T-helper 2 cell (primary cell): ENCODE measurements at regions not wholly inside any gene's neighbourhood (a gene's known extent, or its start where the extent isn't known, plus 50 kb on each side); places are given as distances from the start of the nearest gene placed in this dataset.

Experiments
- DNase-seq, 5 experiments: peaks; one replicate each; pipeline versions ENCODE4 v3.0.0 to v3.0.0-alpha.2; 2012 to 2022

- no peak for DNase-seq
These were observed 119.8 kb downstream of the GADD45G start for GRCh38 chr9:89724659-89725058.

DNA sequence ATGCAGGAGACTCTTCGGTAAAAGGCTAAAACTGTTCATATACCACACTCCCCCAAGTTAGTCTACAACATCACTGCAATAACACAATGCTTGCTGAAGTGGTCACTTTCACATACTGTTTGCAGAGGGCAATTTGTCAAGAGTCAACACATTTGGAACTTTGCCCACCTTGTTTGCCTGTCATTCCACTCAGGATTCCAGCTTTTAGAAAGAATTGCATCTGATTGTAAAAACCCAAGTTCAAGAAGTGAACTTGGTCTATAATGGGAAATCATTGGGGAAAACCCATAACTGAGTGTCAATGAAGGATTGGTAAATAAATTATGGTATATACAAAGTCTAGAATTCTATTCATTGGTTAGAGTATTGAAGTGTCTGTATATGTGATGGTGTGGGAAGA, 120.5 kb downstream of the GADD45G start:
- no peak for DNase-seq

GRCh38 chr9:89729954-89730530, 125.2 kb downstream of the GADD45G start:
- peak in 1 of 5 experiments; percentile 26 for DNase-seq

DNA sequence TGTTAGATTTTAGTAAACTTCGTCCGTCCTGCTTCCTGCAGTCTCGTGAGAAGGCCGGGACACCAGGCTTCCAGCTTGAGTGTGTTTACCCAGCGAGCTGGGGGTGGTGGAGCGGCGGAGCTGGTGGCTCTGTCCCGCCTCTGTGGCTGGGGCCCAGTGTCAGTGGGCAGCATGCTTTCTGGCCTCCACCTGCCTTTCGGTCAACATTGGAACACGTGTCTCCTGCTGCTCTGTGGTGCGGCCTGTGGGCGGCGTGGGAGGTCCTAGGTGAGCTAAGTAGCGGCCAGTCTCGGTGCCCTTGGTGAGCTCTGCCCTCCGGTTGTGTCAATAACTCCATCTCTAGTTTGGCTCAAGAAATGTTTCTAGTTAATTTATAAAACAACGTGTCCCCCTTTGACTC, 125.9 kb downstream of the GADD45G start:
- no peak for DNase-seq

GRCh38 chr9:89731262-89732182, 126.7 kb downstream of the GADD45G start:
- DNase-seq, result no peak

- no peak for DNase-seq
These were observed 127.6 kb downstream of the GADD45G start for GRCh38 chr9:89732295-89732938.

- no peak for DNase-seq
These were observed 128.1 kb downstream of the GADD45G start for GRCh38 chr9:89732939-89733324.

- DNase-seq, result no peak
These were observed 129.8 kb downstream of the GADD45G start for GRCh38 chr9:89734600-89735041.

DNA sequence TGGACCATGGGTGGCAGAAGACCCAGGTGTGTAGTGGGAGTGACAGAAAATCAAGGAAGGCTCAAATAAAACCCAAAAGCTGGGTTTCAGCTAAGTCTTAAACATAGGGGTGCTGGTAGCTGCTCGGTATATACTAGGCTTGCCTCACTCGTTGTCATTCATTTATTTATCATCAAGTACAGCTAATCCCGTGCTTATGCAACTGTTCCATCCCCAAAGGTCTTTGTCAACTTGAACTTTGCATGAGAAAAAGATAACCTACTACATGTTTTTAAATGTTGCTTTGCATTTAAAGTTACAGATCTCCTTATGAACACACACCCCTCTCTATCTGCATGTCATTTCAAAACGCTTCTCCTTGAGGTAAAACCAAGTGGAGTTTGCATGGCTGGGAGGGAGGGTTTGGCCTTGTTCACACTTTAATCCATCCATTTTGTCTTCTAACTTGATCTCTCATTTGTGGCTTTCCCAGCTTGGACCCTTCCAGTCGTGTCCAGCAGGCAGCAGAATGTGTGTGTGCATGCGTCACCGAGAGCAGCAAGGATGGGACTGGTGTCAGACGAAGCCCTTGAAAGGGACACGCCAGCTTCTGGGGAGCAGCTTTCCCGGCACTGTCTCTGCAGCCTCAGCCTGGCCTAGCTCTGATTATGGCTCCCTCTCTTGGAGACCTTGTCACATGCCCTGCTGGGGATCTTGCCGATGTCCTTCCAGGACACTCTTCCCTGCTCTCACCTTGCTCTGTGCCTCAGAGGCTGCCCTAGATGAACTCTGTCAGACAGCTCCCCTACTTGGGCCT, 133.5 kb downstream of the GADD45G start:
- no peak for DNase-seq

DNA sequence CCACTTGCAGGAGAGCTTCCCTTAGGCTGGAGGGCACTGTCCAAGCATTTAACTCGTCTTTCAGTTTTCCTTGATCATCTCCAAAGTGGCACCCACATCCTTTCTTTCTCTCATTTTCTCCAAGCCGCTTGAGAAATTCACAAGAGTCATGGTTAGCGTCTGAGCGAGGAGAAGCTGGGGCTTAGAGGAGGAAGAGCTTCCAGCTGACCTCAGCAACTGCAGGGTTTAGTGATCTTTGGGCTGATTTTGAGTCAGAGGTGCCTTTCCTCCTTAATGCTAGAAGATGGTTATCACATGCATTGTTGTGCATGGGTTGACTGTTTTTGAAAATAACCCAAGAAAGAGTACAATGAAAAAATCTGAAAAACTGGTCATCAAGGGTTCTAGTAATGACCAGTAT, 134.7 kb downstream of the GADD45G start:
- peak in 1 of 5 experiments; percentile 96 for DNase-seq

GRCh38 chr9:89739916-89740315, 135.1 kb downstream of the GADD45G start:
- DNase-seq, result no peak

- peak in 2 of 5 experiments; percentile 18 to 90 for DNase-seq
These were observed 135.9 kb downstream of the GADD45G start for GRCh38 chr9:89740722-89741121.

DNA sequence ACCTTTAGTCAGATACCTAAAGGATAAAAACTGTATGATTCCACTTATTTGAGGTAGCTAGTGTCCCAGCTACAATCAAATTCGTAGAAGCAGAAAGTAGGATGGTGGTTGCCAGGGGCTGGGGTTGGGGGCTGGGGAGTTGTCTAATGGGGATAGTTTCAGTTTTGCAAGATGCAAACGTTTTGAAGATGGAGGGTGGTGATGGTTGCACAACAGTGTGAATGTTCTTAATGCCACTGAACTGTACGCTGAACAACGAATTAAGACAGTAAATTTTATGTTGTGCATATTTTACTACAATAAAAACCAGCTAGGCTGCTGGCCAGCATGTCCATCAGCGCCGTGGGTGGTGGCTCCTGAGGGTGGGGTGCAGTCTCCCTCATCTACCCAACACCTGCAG, 137.8 kb downstream of the GADD45G start:
- peak in 1 of 5 experiments; percentile 73 for DNase-seq

DNA sequence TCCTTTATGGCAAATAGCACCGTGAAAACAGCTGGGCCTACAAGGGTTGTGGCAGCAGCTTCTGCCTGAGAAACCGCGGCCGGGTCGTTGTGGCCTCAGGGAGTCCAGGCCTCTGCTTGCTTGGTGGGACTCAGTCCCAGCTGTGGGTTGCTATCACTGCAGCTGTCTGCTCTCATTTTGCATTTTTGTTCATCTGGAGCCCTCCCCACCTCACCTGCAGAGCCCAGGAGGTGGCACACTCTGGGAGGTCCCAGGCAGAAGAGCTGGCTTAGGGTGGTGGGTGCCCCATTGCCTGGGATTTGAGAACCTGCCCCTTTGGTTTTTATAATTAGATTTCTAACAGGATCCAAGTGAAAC, 138.4 kb downstream of the GADD45G start:
- peak in 1 of 5 experiments; percentile 87 for DNase-seq

- peak in 3 of 5 experiments; percentile 18 to 96 (median 44) for DNase-seq
These were observed 138.9 kb downstream of the GADD45G start for GRCh38 chr9:89743573-89744254.

- DNase-seq, result no peak
These were observed 139.4 kb downstream of the GADD45G start for GRCh38 chr9:89744255-89744648.

DNA sequence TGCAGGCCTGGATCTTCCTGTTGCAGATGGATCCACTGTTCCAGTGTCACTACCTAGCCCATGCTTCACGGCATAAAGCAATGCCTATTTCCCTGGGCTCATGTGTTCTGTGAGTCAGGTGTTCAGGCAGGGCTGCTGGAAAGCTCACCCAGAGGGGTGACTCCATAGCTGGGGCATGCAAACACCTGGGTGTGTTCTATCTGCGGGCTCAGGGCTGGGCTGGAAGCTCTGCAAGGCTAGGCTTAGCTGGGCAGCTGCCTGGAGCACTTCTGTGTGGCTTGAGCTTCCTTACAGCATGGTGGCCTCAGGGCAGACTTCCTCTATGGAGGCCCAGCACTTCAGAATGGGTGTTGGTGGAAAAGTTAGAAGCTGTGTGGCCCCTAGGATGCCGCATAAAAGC, 139.9 kb downstream of the GADD45G start:
- no peak for DNase-seq

DNA sequence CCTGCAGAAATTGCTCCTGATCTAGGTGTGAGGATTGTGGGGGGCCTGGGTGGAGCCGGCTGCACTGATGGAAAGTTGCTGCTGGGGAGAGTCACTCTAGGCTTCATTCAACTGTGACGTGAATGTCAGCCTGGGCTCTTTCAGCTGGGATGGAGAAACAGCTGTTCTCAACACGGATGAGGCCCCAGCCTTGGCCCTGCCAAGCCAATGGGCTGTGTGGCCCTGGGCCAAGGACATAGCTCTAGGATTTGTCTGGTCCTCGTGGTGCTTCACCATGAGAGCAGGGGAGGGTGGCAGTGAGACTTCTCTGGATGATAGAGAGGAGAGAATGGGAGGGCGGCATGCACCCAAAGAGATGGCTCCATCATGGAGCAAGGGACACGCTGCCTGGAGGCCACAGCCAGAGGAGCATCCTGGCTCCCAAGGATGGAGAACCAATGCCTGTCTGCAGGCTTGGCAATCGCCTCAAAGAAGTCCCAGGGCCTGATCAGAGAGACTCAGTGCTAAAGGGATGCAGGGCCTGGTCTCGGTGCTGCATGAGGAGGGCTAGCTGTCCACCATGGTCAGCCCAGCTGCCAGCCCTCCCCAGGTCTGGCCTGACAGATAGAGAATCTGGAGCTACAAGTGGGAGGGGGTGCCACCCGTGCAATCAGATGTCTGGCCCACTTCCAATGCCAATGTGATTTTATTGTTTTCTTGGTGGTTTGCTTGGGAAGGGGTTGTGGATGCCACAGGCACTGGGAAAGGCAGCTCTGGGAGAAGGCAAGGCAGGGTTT, 141.0 kb downstream of the GADD45G start:
- no peak for DNase-seq

DNA sequence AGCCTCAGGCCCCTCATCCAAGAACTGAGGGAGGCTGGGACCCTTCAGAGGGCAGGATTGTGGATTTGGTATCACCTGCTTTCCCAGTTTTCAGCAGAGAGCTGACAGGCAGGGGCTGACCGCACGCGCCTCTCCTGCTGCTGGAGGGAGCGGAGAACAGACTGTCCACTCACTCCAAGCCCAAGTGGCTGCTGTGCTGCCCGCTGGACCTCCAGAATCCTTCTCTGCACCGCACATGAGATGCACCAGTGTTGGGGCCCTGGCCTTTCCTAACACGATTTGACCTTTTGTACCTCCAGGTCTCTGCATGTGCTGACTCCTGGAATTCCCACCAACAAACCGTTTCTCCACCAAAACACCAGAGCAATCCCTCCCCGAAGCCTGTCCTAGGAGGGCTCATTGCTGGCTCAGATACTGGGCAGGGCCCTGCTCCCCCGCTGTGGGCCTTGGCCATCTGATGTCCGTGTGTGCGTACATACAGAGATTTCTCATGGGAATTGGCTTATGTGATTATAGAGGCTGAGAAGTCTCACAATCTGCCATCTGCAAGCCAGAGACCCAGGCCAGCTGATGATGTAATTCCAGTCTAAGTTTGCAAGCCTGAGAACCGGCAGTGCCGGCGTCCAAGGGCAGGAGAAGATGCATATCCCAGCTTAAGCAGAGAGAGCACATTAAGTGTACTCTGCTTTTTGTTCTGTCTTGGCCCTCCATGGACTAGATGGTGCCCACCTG, 141.7 kb downstream of the GADD45G start:
- no peak for DNase-seq

- DNase-seq, result no peak
These were observed 142.8 kb downstream of the GADD45G start for GRCh38 chr9:89747596-89747995.
